Calu3 (cell line): ENCODE measurements at regions not wholly inside any gene's neighbourhood (a gene's known extent, or its start where the extent isn't known, plus 50 kb on each side); places are given as distances from the start of the nearest gene placed in this dataset.
A peak's percentile ranks its signal among the peaks of the same experiment; 100 is the strongest.

Source experiments
- BruUV-seq: library from RNA; stranded (reverse); fragments of 400-500 nt; replicated peaks from 2 replicates; lab custom pipeline; 2021; lab: Mats Ljungman, UMichigan
- CTCF ChIA-PET: fragments of 300-600 bp; sonication (Branson Sonifier 250); formaldehyde crosslinking; loops from one replicate; lab custom pipeline; 2022; ENCODE audit warnings: antibody characterized with exemption; lab: Charles Lee
- DNase-seq: peaks from one replicate; pipeline ENCODE4 v3.0.0; 2022
- H3K27ac Mint-ChIP-seq: one replicate; pipeline ENCODE4 v1.8.0; 2022; ENCODE audit warnings: mixed read lengths; ENCODE audit not compliant: unreplicated experiment
- H3K27me3 Mint-ChIP-seq: one replicate; pipeline ENCODE4 v1.8.0; 2022; ENCODE audit warnings: mixed read lengths; ENCODE audit not compliant: unreplicated experiment
- H3K36me3 Mint-ChIP-seq: one replicate; pipeline ENCODE4 v1.8.0; 2022; ENCODE audit warnings: mild to moderate bottlenecking, moderate library complexity, mixed read lengths; ENCODE audit not compliant: insufficient read depth, unreplicated experiment
- H3K4me1 Mint-ChIP-seq: one replicate; pipeline ENCODE4 v1.8.0; 2022; ENCODE audit warnings: mild to moderate bottlenecking, low read depth, mixed read lengths; ENCODE audit not compliant: unreplicated experiment
- H3K4me3 Mint-ChIP-seq: one replicate; pipeline ENCODE4 v1.8.0; 2022; ENCODE audit warnings: mild to moderate bottlenecking, low read depth, moderate library complexity, mixed read lengths; ENCODE audit not compliant: unreplicated experiment
- H3K9me3 Mint-ChIP-seq: one replicate; pipeline ENCODE4 v1.8.0; 2022; ENCODE audit warnings: low read depth, mixed read lengths; ENCODE audit not compliant: unreplicated experiment
- CTCF ChIP-seq: fragments of 200-600 bp; IDR thresholded peaks from one replicate; pipeline ENCODE4 v1.8.0; 2022; ENCODE audit warnings: antibody characterized with exemption; ENCODE audit not compliant: unreplicated experiment
- intact Hi-C: fragments of 100-400 bp; cut with micrococcal nuclease; formaldehyde crosslinking; loops from one replicate; pipeline ENCODE4 v1.10.0; 2022; ENCODE audit not compliant: unreplicated experiment

- peaks cover 14% of the 10 kb centered on the region for H3K27me3 Mint-ChIP-seq
- intact Hi-C loops: no loop called here
- BruUV-seq: no TSS peak
- CTCF ChIA-PET: interaction anchor here (1.0 to 1.6 kb wide), 3 partner anchors 170 to 183 kb away, joined by 3 to 4 read pairs (median 3); partner anchors contain the start of genes ANAPC13 and CEP63
- no peak overlapping the region for H3K27ac Mint-ChIP-seq
- no peak overlapping the region for H3K4me3 Mint-ChIP-seq
- DNase-seq: no peak
- no peaks in the 10 kb centered on the region for H3K36me3 Mint-ChIP-seq
- no peak for TF ChIP-seq CTCF
- peaks cover under 1% of the 10 kb centered on the region for H3K4me1 Mint-ChIP-seq
- H3K9me3 Mint-ChIP-seq: no peaks in the 10 kb centered on the region
These were observed 52.0 kb upstream of the RYK start for GRCh38 chr3:134302674-134303073.

- no peak for TF ChIP-seq CTCF
- BruUV-seq: no TSS peak
- Mint-ChIP-seq H3K27me3 (no peaks in the 10 kb centered on the region), H3K27ac (no peak overlapping the region), H3K36me3 (no peaks in the 10 kb centered on the region), H3K4me3 (no peak overlapping the region), H3K9me3 (peaks cover 7% of the 10 kb centered on the region), H3K4me1 (no peaks in the 10 kb centered on the region)
- peak; percentile 37 for DNase-seq
- intact Hi-C loops: no loop called here
- CTCF ChIA-PET: interaction anchor here (1.0 kb wide), 1 partner anchor 88 kb away, joined by 5 read pairs; no protein-coding TSS in a partner anchor
These were observed 49.9 kb upstream of the RYK start for GRCh38 chr3:134300520-134300919.
